ENCODE measurements at regions not wholly inside any gene's neighbourhood (a gene's known extent, or its start where the extent isn't known, plus 50 kb on each side); places are given as distances from the start of the nearest gene placed in this dataset.

DNA sequence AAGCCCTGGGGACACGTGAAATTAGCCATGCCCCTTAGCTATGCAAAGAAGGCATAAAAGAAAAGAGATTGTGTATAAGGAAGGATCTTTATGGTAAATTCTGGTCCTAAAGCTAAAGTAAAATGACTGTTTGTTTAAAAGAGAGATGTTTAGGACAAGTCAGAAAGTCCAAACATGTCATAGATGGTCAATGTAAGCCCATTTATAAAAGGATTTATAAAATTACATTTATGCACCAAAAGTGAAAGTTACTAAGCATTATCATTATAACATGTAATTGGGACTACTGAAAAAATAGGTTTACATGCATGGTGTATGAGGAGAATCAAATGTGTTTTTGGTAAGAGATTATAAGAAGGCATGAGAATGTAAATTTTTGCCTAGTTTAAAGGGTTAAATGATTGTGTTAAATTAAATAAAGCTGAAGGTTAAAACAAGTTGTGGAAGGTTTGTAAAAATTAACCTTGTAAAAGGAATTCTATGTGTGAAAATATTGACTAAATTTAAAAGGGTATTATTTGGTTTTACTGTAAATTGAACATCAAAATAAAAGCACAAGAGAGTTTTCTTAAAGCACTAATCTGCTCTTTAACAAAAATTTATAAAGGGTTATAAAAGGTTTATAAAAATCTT is 50.4 kb upstream of the TSPAN8 start:
- H3K9ac ChIP-seq (ENCODE audit: low read depth, low read length), result no peak overlapping the region
- H3K27ac ChIP-seq (ENCODE audit: low read depth, low read length), result no peak overlapping the region
- H3K4me3 ChIP-seq (ENCODE audit: low read depth, low read length), result no peak overlapping the region
- no peaks in the 10 kb centered on the region; the same call in 1 of the 2 replicates for H3K36me3 ChIP-seq (ENCODE audit: control insufficient read depth, insufficient read depth, low read length)
- peaks cover 79% of the 10 kb centered on the region for H3K9me3 ChIP-seq (ENCODE audit: control insufficient read depth, insufficient read depth, low read length)
- no peaks in the 10 kb centered on the region for H3K27me3 ChIP-seq (ENCODE audit: control insufficient read depth, insufficient read depth, low read length)
- no peaks in the 10 kb centered on the region for H3K4me1 ChIP-seq (ENCODE audit: control insufficient read depth, insufficient read depth, low read length)

Data from HUES48 (cell line).